OCI-LY7 (cell line): ENCODE measurements at regions not wholly inside any gene's neighbourhood (a gene's known extent, or its start where the extent isn't known, plus 50 kb on each side); places are given as distances from the start of the nearest gene placed in this dataset.

Experiments
- BruUV-seq: library from RNA; stranded (reverse); fragments of 400-500 nt; replicated peaks from 2 replicates; lab custom pipeline; 2021; lab: Mats Ljungman, UMichigan
- CTCF ChIA-PET: fragments of 300-600 bp; sonication (Branson Sonifier 250); formaldehyde crosslinking; loops from one replicate; lab custom pipeline; 2022; ENCODE audit warnings: antibody characterized with exemption; ENCODE audit not compliant: unreplicated experiment; lab: Charles Lee
- POLR2A ChIA-PET: fragments of 300-600 bp; sonication (Branson Sonifier 250); formaldehyde crosslinking; loops from one replicate; lab custom pipeline; 2022; ENCODE audit warnings: antibody characterized with exemption; lab: Charles Lee
- DNase-seq: peaks from one replicate; pipeline ENCODE4 v3.0.0-alpha.2; 2015; ENCODE audit warnings: low spot score
- H2AFZ ChIP-seq: fragments of 200-600 bp; sonication (generic), shearing (Covaris generic); 2 replicates; pipeline ENCODE4 v1.6.1; 2014; ENCODE audit warnings: mild to moderate bottlenecking, antibody characterized with exemption, low read length, moderate library complexity
- H3K27ac ChIP-seq: fragments of 200-600 bp; sonication (generic); 2 replicates; pipeline ENCODE4 v1.5.1; 2014; ENCODE audit warnings: mixed run types, low read depth, mild to moderate bottlenecking, moderate library complexity, low read length, inconsistent platforms; ENCODE audit not compliant: poor library complexity, severe bottlenecking
- H3K36me3 ChIP-seq: fragments of 200-600 bp; sonication (generic); 2 replicates; pipeline ENCODE4 v1.6.1; 2014; ENCODE audit warnings: mild to moderate bottlenecking, antibody characterized with exemption, low read length, moderate library complexity, mixed read lengths; ENCODE audit not compliant: insufficient read depth
- H3K4me1 ChIP-seq: fragments of 200-600 bp; sonication (generic); 2 replicates; pipeline ENCODE4 v1.5.1; 2014; ENCODE audit warnings: mild to moderate bottlenecking, low read length; ENCODE audit not compliant: insufficient read depth, poor library complexity, severe bottlenecking
- H3K4me2 ChIP-seq: fragments of 200-600 bp; sonication (generic); 2 replicates; pipeline ENCODE4 v1.6.1; 2014; ENCODE audit warnings: mild to moderate bottlenecking, low read length
- H3K4me3 ChIP-seq: fragments of 200-600 bp; sonication (generic); 2 replicates; pipeline ENCODE4 v1.5.1; 2014; ENCODE audit warnings: mild to moderate bottlenecking, low read depth, low read length; ENCODE audit not compliant: poor library complexity, severe bottlenecking
- H3K79me2 ChIP-seq: fragments of 200-600 bp; sonication (generic); 2 replicates; pipeline ENCODE4 v1.6.1; 2016; ENCODE audit warnings: low read depth, mild to moderate bottlenecking, low read length, moderate library complexity, mixed read lengths; ENCODE audit not compliant: insufficient read depth
- H3K9me2 ChIP-seq: fragments of 200-600 bp; sonication (generic); 2 replicates; pipeline ENCODE4 v1.6.1; 2016; ENCODE audit warnings: mild to moderate bottlenecking, low read length, mixed read lengths; ENCODE audit not compliant: insufficient read depth
- H3K9me3 ChIP-seq: fragments of 200-600 bp; sonication (generic); 2 replicates; pipeline ENCODE4 v1.6.1; 2014; ENCODE audit warnings: mild to moderate bottlenecking, mixed run types, low read length, mixed read lengths
- H4K20me1 ChIP-seq: fragments of 200-600 bp; sonication (generic); 2 replicates; pipeline ENCODE4 v1.6.1; 2014; ENCODE audit warnings: mild to moderate bottlenecking, antibody characterized with exemption, low read length, moderate library complexity, mixed read lengths; ENCODE audit not compliant: insufficient read depth
- CTCF ChIP-seq: fragments of 200-600 bp; sonication (generic); conservative IDR thresholded peaks from 2 replicates; pipeline ENCODE4 v1.5.1; 2014; ENCODE audit warnings: mild to moderate bottlenecking, antibody characterized with exemption, low read length, moderate library complexity, mixed read lengths
- EZH2phosphoT487 ChIP-seq: fragments of 200-600 bp; sonication (generic); IDR thresholded peaks from 2 replicates; pipeline ENCODE4 v1.6.1; 2018; ENCODE audit warnings: low read depth, borderline replicate concordance, mild to moderate bottlenecking, mixed run types, antibody characterized with exemption, low read length, moderate library complexity, mixed read lengths
- intact Hi-C: fragments of 100-400 bp; cut with micrococcal nuclease; formaldehyde crosslinking; loops from one replicate; pipeline ENCODE4 v1.10.0; 2022; ENCODE audit not compliant: unreplicated experiment

- no peak overlapping the region for H3K27ac ChIP-seq
- H3K4me2 ChIP-seq, result no peak overlapping the region
- H2AFZ ChIP-seq, result no peak overlapping the region
- POLR2A ChIA-PET, result no interaction called here
- H3K9me3 ChIP-seq, result no peaks in the 10 kb centered on the region
- no peaks in the 10 kb centered on the region for H4K20me1 ChIP-seq
- no TSS peak for BruUV-seq
- intact Hi-C loops, result no loop called here
- no peak overlapping the region for H3K4me3 ChIP-seq
- no peaks in the 10 kb centered on the region for H3K36me3 ChIP-seq
- TF ChIP-seq EZH2phosphoT487 (no peak), CTCF (no peak)
- no peak for DNase-seq
- no peaks in the 10 kb centered on the region for H3K9me2 ChIP-seq
- CTCF ChIA-PET, result no interaction called here
- no peaks in the 10 kb centered on the region for H3K79me2 ChIP-seq
- H3K4me1 ChIP-seq, result no peaks in the 10 kb centered on the region
Measured at GRCh38 chr15:95565690-95566089, 764.8 kb upstream of the NR2F2 start.

GRCh38 chr15:95567686-95568085, 762.8 kb upstream of the NR2F2 start:
- CTCF ChIA-PET, result no interaction called here
- Histone ChIP-seq H3K4me3 (no peak overlapping the region), H3K4me1 (no peaks in the 10 kb centered on the region), H2AFZ (no peak overlapping the region), H3K4me2 (no peak overlapping the region), H3K79me2 (no peaks in the 10 kb centered on the region), H3K27ac (no peak overlapping the region), H3K9me2 (no peaks in the 10 kb centered on the region), H3K36me3 (no peaks in the 10 kb centered on the region), H3K9me3 (no peaks in the 10 kb centered on the region), H4K20me1 (no peaks in the 10 kb centered on the region)
- no peak for DNase-seq
- intact Hi-C loops, result no loop called here
- BruUV-seq, result no TSS peak
- POLR2A ChIA-PET, result no interaction called here
- no peak for TF ChIP-seq CTCF
- no peak for TF ChIP-seq EZH2phosphoT487

GRCh38 chr15:95574053-95574452, 756.4 kb upstream of the NR2F2 start:
- intact Hi-C loops, result no loop called here
- BruUV-seq, result no TSS peak
- Histone ChIP-seq H3K9me2 (no peaks in the 10 kb centered on the region), H4K20me1 (no peaks in the 10 kb centered on the region), H3K9me3 (no peaks in the 10 kb centered on the region), H3K36me3 (no peaks in the 10 kb centered on the region), H3K79me2 (no peaks in the 10 kb centered on the region), H2AFZ (no peak overlapping the region), H3K4me3 (no peak overlapping the region), H3K27ac (no peak overlapping the region), H3K4me1 (no peaks in the 10 kb centered on the region), H3K4me2 (no peak overlapping the region)
- DNase-seq, result no peak
- TF ChIP-seq EZH2phosphoT487 (no peak), CTCF (no peak)
- ChIA-PET CTCF (no interaction called here), POLR2A (interaction anchor here (0.7 kb wide), 1 partner anchor 8 kb away, joined by 4 read pairs; no protein-coding TSS in a partner anchor)
